ENCODE measurements at regions not wholly inside any gene's neighbourhood (a gene's known extent, or its start where the extent isn't known, plus 50 kb on each side); places are given as distances from the start of the nearest gene placed in this dataset.
"Not testable (repeated sequence)": the region's sequence is repeated elsewhere in the genome, so short reads cannot be mapped to it uniquely, and the experiment has no call there.

DNA sequence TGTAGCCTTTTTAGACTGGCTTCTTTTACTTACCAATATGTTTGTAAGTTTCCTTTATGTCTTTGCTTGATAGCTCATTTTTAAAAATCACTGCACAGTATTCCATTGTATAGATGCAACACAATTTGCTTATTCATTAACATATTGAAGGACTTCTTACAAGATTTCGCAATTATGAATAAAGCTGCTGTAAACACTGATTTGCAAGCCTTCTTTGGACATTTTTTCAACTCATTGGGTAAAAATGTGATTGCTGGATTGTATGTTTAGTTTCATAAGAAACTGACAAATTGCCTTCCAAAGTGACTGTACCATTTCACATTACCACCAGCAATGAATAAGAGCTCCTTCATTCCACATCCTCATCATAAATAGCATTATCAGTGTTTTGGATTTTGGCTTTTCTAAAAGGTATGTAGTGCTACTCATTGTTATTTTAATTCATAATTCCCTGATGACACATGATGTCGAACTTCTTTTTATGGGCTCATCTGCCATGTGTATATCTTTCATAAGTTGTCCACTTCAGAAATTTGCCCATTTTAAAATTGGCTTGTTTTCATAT lies 80.7 kb downstream of the TFAP2B start:
- DNase-seq = no peak

DNA sequence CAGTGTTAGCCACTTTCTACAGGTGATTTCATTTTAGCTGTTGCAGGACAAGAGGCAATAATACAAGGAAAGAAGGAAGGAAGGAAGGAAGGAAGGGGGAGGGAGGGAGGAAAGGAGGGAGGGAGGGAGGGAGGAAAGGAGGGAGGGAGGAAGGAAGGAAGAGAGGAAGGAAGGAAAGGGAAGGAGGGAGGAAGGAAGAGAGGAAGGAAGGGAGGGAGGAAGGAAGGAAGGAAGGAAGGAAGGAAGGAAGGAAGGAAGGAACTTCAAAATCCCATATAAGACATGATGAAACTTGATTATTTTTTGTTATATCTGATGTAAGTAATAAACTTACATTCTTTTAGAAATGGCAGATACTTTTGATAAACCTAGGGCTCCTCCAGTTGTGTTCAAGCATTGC lies 83.6 kb downstream of the TFAP2B start:
- DNase-seq = no peak

DNA sequence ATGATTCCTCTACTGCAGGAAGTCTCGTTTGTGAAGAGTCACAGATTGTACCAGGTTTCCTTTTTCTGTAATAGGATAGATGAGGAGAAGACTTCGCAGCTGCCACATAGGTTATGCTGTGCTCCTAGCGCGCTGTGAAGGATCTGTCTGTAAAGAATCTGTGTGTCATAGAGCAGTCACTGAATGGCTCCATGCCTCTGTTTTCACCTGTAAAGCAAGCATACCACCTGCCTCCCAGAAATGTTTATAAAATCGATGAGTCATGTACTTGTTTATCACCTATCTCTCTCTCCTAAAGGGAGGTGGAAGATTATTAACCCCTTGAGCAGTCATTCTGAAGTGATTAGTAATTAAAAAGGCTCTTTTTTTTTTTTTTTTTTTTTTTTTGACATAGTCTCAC lies 86.6 kb downstream of the TFAP2B start:
- no peak for DNase-seq

DNA sequence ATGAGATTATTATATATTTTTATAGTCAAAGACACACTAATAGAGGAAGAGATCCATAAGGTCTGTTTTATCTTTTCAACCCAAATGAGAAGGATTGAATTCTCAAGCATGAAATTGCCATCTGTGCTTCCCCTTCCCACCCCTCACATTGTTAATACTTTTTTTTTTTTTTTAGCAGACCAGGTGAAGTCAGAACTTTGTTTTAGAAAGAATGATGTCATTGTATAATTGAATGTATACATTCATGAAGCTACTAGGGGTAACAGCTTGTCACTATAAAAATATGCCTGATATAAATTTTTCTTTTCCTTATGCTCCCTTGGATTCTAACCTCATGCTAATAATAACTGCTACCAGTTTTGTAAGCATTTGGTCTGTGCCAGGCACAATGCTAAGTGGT lies 88.9 kb downstream of the TFAP2B start:
- DNase-seq = no peak

DNA sequence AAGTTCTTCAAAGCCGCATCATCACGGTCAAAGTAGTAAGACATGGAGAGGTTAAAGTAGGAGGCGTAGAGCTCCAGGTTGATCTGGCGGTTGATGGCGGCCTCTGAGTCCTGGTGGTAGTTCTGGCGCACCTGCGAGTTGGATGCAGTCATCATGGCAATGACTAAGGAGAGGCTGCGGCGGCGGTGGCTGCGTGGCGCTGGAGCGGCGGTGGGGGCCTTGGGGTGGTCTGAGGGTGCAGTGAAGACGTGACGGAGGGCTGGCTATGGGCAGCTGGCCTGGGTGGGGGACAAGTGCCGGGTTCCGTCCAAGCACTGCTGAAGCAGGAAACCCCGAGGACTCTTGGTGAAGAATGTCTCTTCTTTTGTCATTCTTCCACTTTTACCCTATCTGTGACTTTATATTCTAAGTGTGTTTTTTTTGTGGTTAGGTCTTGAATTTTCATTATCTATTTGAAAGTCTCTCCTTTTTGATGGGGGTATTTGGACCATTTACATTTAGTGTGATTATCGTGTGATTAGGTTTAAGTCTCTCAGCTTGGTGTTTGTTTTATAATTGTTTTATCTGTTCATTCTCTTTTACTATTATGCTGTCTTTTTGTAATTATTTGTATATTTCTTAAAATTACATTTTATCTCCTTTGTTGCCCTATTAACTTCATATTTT lies 94.6 kb downstream of the TFAP2B start:
- no peak for DNase-seq

DNA sequence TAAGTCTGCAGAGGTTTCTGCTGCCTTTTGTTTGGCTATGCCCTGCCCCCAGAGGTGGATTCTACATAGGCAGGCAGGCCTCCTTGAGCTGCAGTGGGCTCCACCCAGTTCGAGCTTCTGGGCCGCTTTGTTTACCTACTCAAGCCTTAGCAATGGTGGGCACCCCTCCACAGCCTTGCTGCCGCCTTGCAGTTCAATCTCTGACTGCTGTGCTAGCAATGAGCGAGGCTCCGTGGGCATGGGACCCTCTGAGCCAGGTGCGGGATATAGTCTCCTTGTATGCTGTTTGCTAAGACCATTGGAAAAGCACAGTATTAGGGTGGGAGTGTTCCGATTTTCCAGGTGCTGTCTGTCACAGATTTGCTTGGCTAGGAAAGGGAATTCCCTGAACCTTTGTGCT lies 102.7 kb downstream of the TFAP2B start:
- not testable (repeated sequence) for DNase-seq

DNA sequence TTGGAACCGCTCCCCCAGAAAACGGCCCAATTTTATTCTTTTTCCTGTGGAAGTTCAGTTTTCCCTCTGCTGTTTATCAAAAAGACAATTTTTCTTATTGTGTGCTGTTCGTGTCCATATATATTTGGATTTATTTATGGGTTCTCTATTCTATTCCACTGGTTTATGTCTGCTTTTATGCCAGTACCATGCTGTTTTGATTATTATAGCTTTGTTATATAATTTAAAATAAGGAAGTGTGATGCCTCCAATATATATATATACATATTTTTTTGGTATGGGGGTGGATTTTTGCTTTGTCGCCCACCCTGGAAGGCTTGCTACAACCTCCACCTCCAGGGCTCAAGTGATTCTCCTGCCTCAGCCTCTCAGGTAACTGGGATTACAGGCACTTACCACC lies 103.3 kb downstream of the TFAP2B start:
- no peak for DNase-seq

DNA sequence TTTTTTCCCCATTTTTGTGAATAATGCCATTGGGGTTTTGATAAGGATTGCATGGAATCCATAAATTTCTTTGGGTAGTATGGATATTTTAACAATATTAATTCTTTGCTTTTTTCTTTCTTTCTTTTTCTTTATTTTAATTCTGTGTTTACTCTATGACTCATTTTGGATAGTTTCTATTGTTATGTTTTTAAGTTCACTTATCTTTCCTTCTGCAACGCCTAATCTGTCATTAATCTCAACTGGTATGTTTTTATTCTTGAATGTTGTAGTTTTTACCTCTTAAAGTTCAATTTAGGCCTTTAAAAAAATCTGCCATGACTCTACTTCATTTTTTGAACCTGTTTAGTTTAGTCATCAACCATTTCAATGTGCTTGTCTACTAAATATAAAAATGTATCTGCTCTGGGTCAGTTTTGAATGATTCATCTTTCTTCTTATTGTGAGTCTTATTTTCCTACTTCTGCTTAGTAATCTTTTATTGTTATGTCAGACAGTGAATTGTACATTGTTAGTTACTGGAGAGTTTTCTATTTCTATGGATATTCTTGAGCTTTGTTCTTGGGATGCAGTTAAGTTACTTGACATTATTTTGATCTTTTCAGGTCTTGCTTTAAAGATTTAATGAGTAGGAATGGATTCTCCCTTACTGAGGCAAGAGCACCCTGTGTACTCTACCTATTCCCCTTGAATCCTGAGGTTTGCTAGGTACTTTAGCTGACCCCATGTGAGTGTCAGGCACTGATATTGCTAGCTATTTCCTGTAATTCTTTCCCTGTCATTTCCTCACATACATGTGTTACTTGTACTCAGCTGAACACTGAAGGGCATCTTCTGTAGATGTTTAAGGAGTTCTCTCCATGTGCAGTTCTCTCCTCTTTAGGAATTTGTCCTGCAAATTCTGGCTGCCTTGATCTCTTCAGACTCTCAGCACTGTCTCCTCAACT lies 104.2 kb downstream of the TFAP2B start:
- no peak for DNase-seq

DNA sequence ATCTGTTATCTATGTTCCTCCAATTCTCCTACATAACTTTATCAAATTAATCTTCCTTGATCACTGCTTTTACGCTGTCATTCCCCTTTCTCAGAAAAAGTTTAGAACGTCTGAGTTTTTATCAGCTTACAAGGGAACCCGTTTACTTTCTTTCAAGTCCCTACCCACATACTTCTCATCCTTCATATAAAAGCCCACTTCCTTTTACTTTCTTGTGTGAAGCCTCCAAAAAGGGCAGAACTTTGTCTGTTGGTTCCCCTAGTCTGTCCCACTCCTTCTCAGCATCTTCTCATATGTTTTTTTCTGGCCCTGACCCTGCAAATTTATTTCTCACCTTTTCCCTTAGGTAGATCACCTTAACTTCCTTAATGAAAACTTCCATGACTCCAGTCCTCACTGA lies 106.1 kb downstream of the TFAP2B start:
- no peak for DNase-seq

DNA sequence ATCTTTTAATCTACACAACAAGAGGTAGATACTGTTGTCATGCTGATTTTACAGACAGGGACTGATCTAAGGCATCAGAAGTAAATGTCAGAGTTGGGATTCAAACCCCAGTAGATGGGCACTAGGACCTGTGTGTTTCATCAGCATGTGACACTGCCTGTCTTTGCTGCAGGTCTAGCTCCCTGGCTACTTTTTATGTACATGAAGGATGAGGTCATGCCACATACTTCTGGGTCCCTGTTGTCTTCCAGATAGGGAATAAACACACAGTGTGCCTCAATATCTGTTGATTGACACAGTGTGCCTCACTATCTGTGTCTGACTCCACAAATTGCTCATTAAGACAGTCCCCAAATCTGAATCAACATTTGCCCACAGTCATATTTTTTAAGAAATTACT lies 106.9 kb downstream of the TFAP2B start:
- no peak for DNase-seq

DNA sequence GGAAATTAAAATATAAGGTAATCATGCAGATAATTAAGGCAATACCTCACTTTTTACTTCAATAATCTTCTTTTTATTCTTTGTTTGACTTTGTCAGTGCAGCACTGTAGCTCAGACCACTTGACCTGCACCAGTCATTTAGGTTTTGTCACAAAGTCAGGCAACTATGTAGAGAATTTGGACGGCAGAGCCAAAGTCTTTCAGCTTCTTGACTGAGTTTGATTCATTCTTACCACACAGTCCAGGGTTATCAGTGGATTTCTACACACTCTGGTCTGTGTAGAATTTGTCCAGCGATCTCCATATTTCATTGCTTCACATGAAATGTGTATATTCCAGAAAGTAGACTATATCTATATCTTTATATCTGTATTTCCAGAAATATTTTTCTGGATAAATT lies 107.3 kb downstream of the TFAP2B start:
- no peak for DNase-seq

DNA sequence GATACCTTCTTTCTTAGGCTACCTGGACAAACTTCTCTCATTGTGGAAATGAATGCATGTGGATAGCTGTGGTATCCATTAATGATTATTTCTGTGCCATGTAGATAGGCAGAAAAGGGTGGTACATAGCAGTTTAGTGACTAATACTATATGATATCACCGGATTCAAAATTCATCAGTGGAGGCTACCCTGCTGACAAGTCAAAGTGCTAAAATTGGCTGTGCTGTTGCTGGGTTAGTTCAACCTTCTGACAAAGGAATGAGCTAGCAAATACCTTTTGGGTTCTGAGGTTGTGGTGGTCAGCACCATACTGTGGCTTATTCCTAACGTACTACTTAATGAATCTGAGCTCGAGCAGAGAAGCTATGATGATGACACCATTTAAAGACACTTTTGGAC lies 109.1 kb downstream of the TFAP2B start:
- DNase-seq = no peak

DNA sequence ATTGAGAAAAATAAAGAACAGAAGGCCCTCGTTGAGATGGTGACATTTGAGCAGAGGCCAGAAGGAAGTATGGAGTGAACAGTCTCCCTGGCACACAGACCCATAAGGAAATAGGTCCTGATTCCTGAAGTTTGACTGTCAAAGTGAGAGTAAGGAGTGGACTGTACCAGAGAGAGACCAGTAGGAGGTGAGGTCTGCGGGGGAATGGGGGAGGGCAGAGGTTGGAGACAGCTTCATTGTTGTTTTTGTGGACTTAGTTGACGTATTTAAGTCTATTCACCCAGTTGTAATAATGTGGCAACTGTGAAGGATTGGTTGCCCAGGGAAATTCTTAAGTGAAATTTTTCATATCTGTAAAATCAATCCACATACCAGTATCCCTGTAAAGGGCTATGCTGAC lies 110.7 kb downstream of the TFAP2B start:
- DNase-seq = no peak

DNA sequence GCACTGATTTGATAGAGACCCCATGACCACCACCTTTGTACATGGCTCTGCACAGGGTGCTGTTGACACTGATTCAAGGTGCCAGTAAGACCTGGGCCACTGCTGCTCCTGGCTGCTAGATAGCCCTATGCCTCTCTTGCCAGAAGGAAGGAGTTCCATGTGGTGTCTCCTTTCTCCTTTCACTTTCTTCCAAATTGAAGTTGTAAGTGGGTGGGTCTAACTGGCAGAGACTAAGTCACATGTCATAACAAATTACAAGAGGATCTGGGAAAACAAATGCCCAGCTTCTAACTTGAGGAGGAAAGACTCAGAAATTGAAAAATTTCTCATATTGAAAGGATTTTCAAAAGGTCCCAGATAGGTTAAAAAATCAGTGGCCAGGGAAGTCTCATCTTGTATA lies 116.8 kb downstream of the TFAP2B start:
- no peak for DNase-seq

DNA sequence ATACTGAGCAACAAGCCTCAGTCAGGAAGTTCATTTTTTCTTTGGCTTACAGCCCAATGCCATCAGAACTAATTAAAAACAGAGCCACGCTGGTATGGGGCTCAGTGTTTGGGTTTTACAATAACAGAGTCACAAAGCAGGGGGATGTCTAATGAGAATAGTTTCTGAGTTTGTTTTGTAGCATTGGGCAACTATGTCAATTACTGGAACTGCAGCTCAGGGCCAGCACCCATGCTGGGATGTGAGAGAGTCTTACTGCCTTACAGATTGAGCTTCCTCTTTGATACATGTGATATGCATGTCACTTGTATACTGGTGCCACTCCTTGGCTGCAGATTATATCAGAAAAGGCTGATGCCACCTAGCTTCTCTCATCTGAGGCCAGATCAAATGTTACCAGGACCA lies 117.6 kb downstream of the TFAP2B start:
- no peak for DNase-seq

DNA sequence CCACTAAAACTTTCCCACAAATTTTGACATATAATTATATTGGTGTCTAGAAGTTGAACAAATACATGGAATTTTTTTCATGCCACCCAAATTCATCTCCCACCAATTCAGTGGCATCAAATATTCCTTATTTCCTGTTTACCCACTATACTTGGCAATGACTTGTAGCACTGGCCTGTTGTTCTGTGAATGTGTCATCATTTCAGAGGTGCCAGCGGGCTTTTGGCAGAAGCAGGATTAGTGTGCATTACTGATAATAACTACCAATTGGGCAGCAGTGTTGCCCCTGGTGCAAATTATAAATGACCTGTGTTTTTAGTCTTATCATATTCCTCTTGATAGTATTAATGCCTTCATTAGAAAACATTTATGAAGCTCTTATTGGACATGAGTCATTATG lies 121.3 kb downstream of the TFAP2B start:
- DNase-seq = no peak

DNA sequence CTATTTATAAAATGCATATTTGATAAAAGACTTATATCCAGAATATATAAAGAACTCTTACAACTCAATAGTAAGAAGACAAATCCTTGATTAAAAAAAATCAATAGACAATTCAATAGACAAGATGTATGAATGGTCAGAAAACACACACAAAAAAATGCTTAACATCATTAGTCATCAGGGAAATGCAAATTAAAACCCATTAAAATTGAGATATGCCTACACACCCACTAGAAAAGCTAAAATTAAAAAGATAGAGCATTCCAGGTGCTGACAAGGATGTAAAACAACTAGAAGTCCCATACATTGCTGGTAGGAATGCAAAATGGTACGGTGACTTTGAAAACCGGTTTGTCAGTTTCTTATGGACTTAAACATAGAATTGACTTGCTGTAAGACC lies 127.1 kb downstream of the TFAP2B start:
- no peak for DNase-seq

DNA sequence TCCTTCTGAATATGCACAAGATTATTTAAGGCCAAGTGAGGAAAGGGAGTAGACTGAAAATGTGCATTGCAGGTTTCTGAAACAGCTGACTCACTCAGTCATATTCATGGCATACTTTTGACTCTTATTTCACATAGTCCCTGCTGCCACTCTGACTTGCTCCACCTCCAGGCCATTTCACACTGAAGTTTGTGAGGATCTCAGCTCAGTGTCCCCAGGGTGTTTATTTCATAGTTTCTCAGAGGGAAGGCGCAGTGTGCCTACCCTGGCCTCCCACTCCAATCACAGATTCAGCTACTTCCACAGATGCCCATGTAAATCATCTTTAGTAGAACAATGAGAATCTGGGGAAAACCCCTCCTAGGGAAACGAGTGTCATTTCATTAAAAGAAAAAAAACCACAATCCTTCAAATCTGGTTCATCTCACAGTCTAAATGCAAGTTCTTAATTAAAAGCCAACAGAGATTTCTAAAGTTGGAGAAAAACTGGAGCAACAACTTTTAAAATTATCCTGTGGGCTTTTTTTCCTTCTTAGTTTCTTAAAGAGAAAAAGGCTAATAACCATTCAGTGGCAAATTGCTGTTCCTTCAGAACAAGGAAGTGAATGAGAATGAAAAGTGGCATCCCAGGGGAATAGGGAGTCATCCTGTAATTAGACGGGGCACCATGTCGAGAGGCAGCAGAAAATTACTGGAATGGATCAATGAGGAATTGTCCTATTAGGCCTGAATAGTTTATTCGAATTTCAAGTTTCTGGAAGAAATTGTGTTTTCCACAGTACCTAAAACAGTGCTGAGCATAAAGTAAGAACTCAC lies 133.6 kb downstream of the TFAP2B start:
- no peak for DNase-seq

DNA sequence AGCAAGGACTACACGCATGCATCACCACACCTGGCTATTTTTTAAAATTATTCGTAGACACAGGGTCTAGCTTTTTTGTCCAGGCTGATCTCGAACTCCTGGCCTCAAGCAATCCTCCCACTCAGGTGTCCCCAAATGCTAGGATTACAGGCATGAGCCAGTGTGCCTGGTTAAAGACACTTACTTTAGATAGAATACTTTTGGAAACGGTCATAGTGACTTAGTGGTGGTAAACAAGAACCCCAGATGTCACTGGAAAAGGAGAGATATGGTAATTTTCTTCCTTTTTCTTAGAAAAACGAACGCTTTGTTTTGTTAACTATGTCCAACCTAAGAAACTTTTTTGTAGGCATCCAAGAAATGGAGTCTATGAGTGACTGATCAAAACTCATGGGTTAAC lies 137.3 kb downstream of the TFAP2B start:
- no peak for DNase-seq

DNA sequence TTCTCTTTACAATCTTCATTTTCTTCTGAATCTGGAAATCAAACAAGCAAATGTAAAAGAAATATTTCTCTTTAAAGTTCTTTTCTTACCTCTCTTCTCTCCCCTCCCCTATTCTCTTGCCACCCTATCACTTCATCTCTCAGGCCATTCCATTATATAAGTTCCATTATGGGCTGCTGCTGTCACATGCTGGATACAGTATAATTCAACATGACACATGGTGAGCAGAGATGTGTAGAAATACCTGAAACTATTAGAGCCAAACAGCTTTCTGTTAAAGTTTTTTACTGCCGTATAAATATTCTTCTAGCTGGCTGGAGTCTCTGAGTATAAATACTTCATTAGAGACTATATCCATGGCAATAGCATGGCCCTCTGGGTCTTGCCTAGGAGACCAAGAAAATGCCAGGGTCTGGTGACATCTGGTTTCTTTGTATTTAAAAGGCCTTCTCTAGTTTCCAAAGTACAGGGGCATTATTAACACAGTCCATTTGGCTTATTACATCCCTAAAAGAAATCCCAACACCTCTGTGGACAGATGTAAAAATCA lies 139.6 kb downstream of the TFAP2B start:
- DNase-seq = no peak

DNA sequence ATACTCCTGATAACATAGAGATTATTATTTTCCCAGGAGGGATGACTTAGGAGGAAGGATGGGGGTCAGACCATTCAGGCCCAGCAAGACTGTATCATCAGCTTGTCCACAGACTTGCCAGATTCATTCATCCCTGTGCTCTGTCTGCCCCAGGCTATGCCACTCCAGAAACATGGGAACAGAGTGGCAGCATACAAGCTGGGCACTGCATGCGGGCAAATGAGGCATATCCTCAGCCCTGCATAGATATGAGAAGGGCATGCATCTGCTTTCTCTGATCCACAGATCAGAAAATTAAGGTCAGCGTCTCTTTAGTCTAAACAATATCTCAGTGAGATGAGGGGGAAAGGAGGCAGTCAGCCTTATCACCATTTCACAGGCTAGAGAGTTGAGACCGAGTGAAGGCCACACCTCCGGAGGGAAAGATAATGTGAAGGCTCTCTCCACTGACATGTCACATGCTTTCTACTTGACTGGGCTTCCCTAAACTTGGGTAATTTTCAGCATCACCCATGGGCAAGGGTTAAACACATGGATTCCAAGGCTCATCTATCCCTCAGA lies 140.5 kb downstream of the TFAP2B start:
- no peak for DNase-seq

DNA sequence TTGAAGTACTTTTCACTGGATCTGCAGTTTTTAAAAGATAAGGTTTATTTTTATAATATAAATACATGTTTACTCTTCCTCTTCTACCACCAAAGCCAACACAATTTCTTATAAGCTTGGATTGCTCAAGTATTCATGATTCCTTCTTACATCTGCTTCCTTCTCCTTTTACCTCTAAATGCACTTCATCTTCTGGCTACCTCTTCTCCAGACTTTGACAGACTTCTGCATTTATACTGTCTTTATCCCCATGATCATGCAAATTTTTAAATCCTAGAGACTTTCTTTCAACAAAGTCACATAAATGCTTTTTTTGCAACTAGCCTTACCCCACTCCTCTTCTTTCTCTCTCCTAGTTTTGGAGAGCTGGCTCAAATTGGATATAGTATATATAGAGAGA lies 142.9 kb downstream of the TFAP2B start:
- DNase-seq = no peak

All from femur (tissue), 1 donor.